GM12878 (cell line): ENCODE measurements at regions not wholly inside any gene's neighbourhood (a gene's known extent, or its start where the extent isn't known, plus 50 kb on each side); places are given as distances from the start of the nearest gene placed in this dataset.

Source experiments
- ATAC-seq: fragments of 200-7000 bp; cut with Tn5 transposase; 3 replicates; pipeline ENCODE4 v1.9.1; 2020; ENCODE audit warnings: mild to moderate bottlenecking, moderate library complexity
- BruUV-seq: library from RNA; stranded (reverse); fragments of 400-500 nt; replicated peaks from 2 replicates; lab custom pipeline; 2021; lab: Mats Ljungman, UMichigan
- CTCF ChIA-PET: fragments of 300-600 bp; sonication (Branson Sonifier 250); formaldehyde crosslinking; extraction: SDS; loops from one replicate; lab custom pipeline; 2021; ENCODE audit warnings: inconsistent platforms; lab: Yijun Ruan, JAX
- POLR2A ChIA-PET: fragments of 350-600 bp; formaldehyde crosslinking; extraction: SDS; loops from one replicate; lab custom pipeline; 2021; ENCODE audit warnings: inconsistent platforms; lab: Charles Lee
- RAD21 ChIA-PET: fragments of 300-600 bp; sonication (Branson Sonifier 250); formaldehyde crosslinking; loops from one replicate; lab custom pipeline; 2023; ENCODE audit warnings: antibody characterized with exemption; ENCODE audit not compliant: unreplicated experiment; lab: Charles Lee
- SMC1A ChIA-PET: fragments of 300-600 bp; sonication (Branson Sonifier 250); formaldehyde crosslinking; loops from one replicate; lab custom pipeline; 2023; ENCODE audit not compliant: unreplicated experiment, uncharacterized antibody; lab: Charles Lee
- DNase-seq: peaks from one replicate; pipeline ENCODE4 v3.0.0-alpha.2; 2011; ENCODE audit warnings: low read depth, low spot score
- FAIRE-seq: peaks from 3 replicates; lab custom pipeline; 2011; peaks lifted over from hg19 to GRCh38; lab: Jason Lieb, UNC
- H2AFZ ChIP-seq: 2 replicates; pipeline ENCODE4 v1.6.0; 2011; ENCODE audit warnings: low read depth, low read length, control low read depth; ENCODE audit not compliant: control insufficient read depth
- H3K27ac ChIP-seq: 2 replicates; pipeline ENCODE4 v1.5.1; 2011; ENCODE audit warnings: control low read depth; ENCODE audit not compliant: control insufficient read depth, insufficient read depth
- H3K27me3 ChIP-seq, 2 experiments: replicated peaks in 1 of 2; 2 replicates each; pipeline versions ENCODE4 v1.6.0 to v1.6.1; 2011; ENCODE audit warnings: low read length in 1 of 2; ENCODE audit not compliant: control insufficient read depth in 2 of 2, insufficient read depth in 2 of 2
- H3K36me3 ChIP-seq, 2 experiments: 2 replicates each; pipeline ENCODE4 v1.5.1; 2011; ENCODE audit warnings: low read length in 1 of 2; ENCODE audit not compliant: control insufficient read depth in 2 of 2, insufficient read depth in 2 of 2
- H3K4me1 ChIP-seq: 2 replicates; pipeline ENCODE4 v1.6.1; 2011; ENCODE audit warnings: mild to moderate bottlenecking, low read length, moderate library complexity, mixed read lengths; ENCODE audit not compliant: control insufficient read depth, insufficient read depth
- H3K4me2 ChIP-seq: 2 replicates; pipeline ENCODE4 v1.6.0; 2011; ENCODE audit warnings: control low read depth; ENCODE audit not compliant: control insufficient read depth, insufficient read depth
- H3K4me3 ChIP-seq: fragments of 200-600 bp; sonication (generic); 2 replicates; pipeline ENCODE4 v1.5.1; 2016
- H3K79me2 ChIP-seq: 2 replicates; pipeline ENCODE4 v1.6.0; 2011; ENCODE audit warnings: low read length; ENCODE audit not compliant: control insufficient read depth, insufficient read depth
- H3K9ac ChIP-seq: 2 replicates; pipeline ENCODE4 v1.8.0; 2011; ENCODE audit warnings: low read length, control low read depth, mixed read lengths; ENCODE audit not compliant: control insufficient read depth, insufficient read depth
- H3K9me3 ChIP-seq: replicated peaks from 3 replicates; pipeline ENCODE4 v1.5.1; 2011; ENCODE audit warnings: mild to moderate bottlenecking, low read length; ENCODE audit not compliant: control insufficient read depth, insufficient read depth
- H4K20me1 ChIP-seq: 2 replicates; pipeline ENCODE4 v1.6.0; 2011; ENCODE audit not compliant: control insufficient read depth, insufficient read depth
- BMI1 ChIP-seq: fragments of 450-650 bp; IDR thresholded peaks from 2 replicates; pipeline ENCODE4 v1.6.1; 2016; ENCODE audit warnings: mild to moderate bottlenecking, moderate library complexity, borderline replicate concordance
- HDAC2 ChIP-seq: fragments of 200-600 bp; sonication (generic); IDR thresholded peaks from 2 replicates; pipeline ENCODE4 v1.6.1; 2017
- KAT2A ChIP-seq: conservative IDR thresholded peaks from 2 replicates; pipeline ENCODE4 v1.6.1; 2011; ENCODE audit warnings: low read depth, low read length; ENCODE audit not compliant: control insufficient read depth
- KDM1A ChIP-seq: fragments of 200-600 bp; sonication (generic); IDR thresholded peaks from 2 replicates; pipeline ENCODE4 v1.6.1; 2016; ENCODE audit warnings: borderline replicate concordance
- MEF2B ChIP-seq: fragments of 450-650 bp; IDR thresholded peaks from 2 replicates; pipeline ENCODE4 v1.6.1; 2018; ENCODE audit warnings: mild to moderate bottlenecking, moderate library complexity; ENCODE audit not compliant: partially characterized antibody, poor library complexity, severe bottlenecking
- MYC ChIP-seq: IDR thresholded peaks from 2 replicates; pipeline ENCODE4 v1.6.1; 2011; ENCODE audit warnings: mild to moderate bottlenecking, low read length, moderate library complexity, inconsistent platforms; ENCODE audit not compliant: insufficient read depth, insufficient replicate concordance, insufficient read length, severe bottlenecking
- SMAD1 ChIP-seq: fragments of 450-650 bp; IDR thresholded peaks from 2 replicates; pipeline ENCODE4 v1.6.1; 2018; ENCODE audit warnings: mild to moderate bottlenecking, low read depth; ENCODE audit not compliant: partially characterized antibody
- SMAD5 ChIP-seq: IDR thresholded peaks from 2 replicates; pipeline ENCODE4 v1.6.1; 2016; ENCODE audit warnings: antibody characterized with exemption, low read depth
- SREBF1 ChIP-seq: IDR thresholded peaks from 2 replicates; pipeline ENCODE4 v1.6.1; 2012; ENCODE audit warnings: mild to moderate bottlenecking, low read length
- SREBF2 ChIP-seq: IDR thresholded peaks from 2 replicates; pipeline ENCODE4 v1.6.1; 2012; ENCODE audit warnings: mild to moderate bottlenecking, low read length
- YY1 ChIP-seq: IDR thresholded peaks from 2 replicates; pipeline ENCODE4 v1.6.1; 2011; ENCODE audit warnings: low read depth, mild to moderate bottlenecking, low read length
- WGBS: methylation state at CpG from one replicate; pipeline ENCODE4 v1.1.6; 2016; ENCODE audit warnings: low lambda C conversion rate; ENCODE audit not compliant: insufficient replicate concordance, insufficient coverage; ENCODE audit errors: missing lambda C conversion rate; 5-methylcytosine and 5-hydroxymethylcytosine counted together
- in situ Hi-C: fragments of 300-500 bp; cut with MboI; formaldehyde crosslinking; loops from 9 replicates; pipeline ENCODE4 v1.14.3; 2018; ENCODE audit warnings: mixed read lengths
- intact Hi-C: fragments of 100-400 bp; cut with micrococcal nuclease; formaldehyde crosslinking; loops from one replicate; pipeline ENCODE4 v1.14.2; 2022; ENCODE audit not compliant: unreplicated experiment
- TF ChIP-seq, protein P1 (sequence below): fragments of 450-650 bp; conservative IDR thresholded peaks from 2 replicates; pipeline ENCODE4 v1.6.1; 2017; ENCODE audit warnings: mild to moderate bottlenecking, moderate library complexity
- TF ChIP-seq, protein P2 (sequence below): fragments of 450-650 bp; IDR thresholded peaks from 2 replicates; pipeline ENCODE4 v1.6.1; 2017; ENCODE audit warnings: low read depth, mild to moderate bottlenecking, moderate library complexity
- TF ChIP-seq, protein P3 (sequence below): IDR thresholded peaks from 2 replicates; pipeline ENCODE4 v1.6.1; 2011; ENCODE audit warnings: borderline replicate concordance, low read depth, mild to moderate bottlenecking, moderate library complexity, low read length; ENCODE audit not compliant: insufficient read depth, poor library complexity, severe bottlenecking
- TF ChIP-seq, protein P4 (sequence below): fragments of 450-650 bp; IDR thresholded peaks from 2 replicates; pipeline ENCODE4 v1.6.1; 2016; ENCODE audit warnings: mild to moderate bottlenecking

DNA sequence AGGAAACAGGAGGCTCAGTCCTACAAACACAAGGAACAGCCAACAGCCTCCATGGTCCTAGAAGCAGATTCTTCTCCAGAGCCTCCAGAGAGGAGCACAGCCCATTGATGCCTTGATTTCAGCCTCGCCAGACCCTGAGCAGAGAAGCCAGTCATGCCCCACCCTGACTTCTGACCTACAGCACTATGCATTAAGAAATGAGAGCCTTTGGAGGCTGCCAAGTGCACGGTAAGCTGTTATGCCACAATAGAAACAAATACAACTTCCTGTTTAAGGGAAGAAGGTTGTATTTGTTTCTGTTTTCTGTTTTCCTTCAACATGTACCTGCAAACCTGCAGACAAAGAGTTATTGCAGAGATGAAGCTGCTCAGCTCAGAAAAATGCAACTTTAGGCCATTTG lies 181.3 kb upstream of the AGAP1 start (continued):
- TF ChIP-seq, protein P1, sequence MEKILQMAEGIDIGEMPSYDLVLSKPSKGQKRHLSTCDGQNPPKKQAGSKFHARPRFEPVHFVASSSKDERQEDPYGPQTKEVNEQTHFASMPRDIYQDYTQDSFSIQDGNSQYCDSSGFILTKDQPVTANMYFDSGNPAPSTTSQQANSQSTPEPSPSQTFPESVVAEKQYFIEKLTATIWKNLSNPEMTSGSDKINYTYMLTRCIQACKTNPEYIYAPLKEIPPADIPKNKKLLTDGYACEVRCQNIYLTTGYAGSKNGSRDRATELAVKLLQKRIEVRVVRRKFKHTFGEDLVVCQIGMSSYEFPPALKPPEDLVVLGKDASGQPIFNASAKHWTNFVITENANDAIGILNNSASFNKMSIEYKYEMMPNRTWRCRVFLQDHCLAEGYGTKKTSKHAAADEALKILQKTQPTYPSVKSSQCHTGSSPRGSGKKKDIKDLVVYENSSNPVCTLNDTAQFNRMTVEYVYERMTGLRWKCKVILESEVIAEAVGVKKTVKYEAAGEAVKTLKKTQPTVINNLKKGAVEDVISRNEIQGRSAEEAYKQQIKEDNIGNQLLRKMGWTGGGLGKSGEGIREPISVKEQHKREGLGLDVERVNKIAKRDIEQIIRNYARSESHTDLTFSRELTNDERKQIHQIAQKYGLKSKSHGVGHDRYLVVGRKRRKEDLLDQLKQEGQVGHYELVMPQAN = no peak
- TF ChIP-seq, protein P2, sequence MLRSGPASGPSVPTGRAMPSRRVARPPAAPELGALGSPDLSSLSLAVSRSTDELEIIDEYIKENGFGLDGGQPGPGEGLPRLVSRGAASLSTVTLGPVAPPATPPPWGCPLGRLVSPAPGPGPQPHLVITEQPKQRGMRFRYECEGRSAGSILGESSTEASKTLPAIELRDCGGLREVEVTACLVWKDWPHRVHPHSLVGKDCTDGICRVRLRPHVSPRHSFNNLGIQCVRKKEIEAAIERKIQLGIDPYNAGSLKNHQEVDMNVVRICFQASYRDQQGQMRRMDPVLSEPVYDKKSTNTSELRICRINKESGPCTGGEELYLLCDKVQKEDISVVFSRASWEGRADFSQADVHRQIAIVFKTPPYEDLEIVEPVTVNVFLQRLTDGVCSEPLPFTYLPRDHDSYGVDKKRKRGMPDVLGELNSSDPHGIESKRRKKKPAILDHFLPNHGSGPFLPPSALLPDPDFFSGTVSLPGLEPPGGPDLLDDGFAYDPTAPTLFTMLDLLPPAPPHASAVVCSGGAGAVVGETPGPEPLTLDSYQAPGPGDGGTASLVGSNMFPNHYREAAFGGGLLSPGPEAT = no peak
- no peak for TF ChIP-seq BMI1
- no peak for TF ChIP-seq SMAD1
- no peak for TF ChIP-seq SREBF1
- TF ChIP-seq, protein P3, sequence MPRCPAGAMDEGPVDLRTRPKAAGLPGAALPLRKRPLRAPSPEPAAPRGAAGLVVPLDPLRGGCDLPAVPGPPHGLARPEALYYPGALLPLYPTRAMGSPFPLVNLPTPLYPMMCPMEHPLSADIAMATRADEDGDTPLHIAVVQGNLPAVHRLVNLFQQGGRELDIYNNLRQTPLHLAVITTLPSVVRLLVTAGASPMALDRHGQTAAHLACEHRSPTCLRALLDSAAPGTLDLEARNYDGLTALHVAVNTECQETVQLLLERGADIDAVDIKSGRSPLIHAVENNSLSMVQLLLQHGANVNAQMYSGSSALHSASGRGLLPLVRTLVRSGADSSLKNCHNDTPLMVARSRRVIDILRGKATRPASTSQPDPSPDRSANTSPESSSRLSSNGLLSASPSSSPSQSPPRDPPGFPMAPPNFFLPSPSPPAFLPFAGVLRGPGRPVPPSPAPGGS = no peak
- TF ChIP-seq YY1 = no peak
- no peak for TF ChIP-seq MEF2B

DNA sequence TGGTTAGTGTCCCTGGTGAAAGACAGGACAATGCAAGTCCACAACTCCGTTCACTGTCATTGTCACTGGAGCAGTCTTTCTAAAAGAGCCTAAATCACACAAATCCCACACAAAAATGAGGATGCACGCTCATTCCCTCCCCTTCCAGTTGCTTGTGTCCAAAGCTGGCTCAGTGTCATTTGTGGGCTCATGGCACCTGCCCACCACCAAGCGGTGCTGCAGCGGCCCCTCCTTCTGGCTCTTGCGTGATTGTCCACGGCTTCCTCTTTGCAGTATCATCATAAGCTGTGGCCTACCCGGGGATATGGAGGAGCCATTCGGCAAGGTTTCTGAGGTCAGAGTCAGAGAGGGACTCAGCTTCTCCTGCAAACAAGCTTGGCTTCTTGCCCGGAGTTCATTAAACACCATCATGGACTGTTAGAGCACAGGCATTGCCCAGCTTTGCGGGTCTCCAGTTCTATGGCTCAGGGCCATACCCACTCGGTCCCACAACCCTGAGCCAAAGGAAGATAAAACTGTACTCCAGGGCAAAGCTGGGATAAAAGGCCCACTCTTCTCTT lies 179.4 kb upstream of the AGAP1 start:
- Histone ChIP-seq H3K79me2 (no peaks in the 10 kb centered on the region), H3K4me1 (no peaks in the 10 kb centered on the region), H3K4me2 (no peak overlapping the region), H3K9me3 (no peaks in the 10 kb centered on the region), H3K4me3 (no peak overlapping the region), H3K27ac (no peak overlapping the region), H3K36me3 (no peaks in the 10 kb centered on the region), H3K9ac (no peak overlapping the region), H2AFZ (no peak overlapping the region), H3K27me3 (no peaks in the 10 kb centered on the region), H4K20me1 (no peaks in the 10 kb centered on the region)
- no TSS peak for BruUV-seq
- DNase-seq = no peak
- intact Hi-C loops = no loop called here
- in situ Hi-C loops = no loop called here
- WGBS = 59% methylated on average over 11 of the region's 11 CpGs
- ChIA-PET RAD21 (no interaction called here), POLR2A (no interaction called here), CTCF (no interaction called here), SMC1A (no interaction called here)
- FAIRE-seq = no peak
- no peak for ATAC-seq
- TF ChIP-seq KDM1A (no peak), MEF2B (no peak), HDAC2 (no peak), KAT2A (no peak), SREBF2 (no peak), MYC (no peak), SREBF1 (no peak), SMAD5 (no peak)
- TF ChIP-seq, protein P4, sequence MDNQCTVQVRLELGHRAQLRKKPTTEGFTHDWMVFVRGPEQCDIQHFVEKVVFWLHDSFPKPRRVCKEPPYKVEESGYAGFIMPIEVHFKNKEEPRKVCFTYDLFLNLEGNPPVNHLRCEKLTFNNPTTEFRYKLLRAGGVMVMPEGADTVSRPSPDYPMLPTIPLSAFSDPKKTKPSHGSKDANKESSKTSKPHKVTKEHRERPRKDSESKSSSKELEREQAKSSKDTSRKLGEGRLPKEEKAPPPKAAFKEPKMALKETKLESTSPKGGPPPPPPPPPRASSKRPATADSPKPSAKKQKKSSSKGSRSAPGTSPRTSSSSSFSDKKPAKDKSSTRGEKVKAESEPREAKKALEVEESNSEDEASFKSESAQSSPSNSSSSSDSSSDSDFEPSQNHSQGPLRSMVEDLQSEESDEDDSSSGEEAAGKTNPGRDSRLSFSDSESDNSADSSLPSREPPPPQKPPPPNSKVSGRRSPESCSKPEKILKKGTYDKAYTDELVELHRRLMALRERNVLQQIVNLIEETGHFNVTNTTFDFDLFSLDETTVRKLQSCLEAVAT = no peak
